HUDEP-2 (cell line): ENCODE measurements at regions not wholly inside any gene's neighbourhood (a gene's known extent, or its start where the extent isn't known, plus 50 kb on each side); places are given as distances from the start of the nearest gene placed in this dataset.

Experiments
- DNase-seq, 76 experiments: peaks; one replicate each; lab custom pipeline; 2025; ENCODE audit not compliant: unreplicated experiment in 76 of 76; lab: John Stamatoyannopoulos, UW

DNA sequence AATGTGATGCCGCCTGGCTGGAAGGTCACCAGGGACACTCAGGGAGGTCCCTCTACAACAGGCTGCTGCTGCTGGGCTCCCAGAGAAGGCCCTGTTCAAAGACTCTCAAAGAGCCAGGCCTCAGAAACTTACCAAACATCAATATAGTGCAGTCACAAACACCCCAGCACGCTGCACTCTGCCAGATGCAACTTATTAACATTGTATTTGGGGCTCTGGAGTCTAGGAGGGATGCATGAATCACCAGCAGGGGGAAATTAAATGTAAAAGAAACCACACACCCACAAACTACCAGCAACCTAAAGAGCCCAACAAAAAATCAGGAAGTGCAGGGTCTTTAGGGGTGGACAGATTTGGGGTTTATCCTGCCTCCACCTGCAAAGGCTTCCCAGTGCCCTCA lies 74.6 kb upstream of the SPATA12 start:
- DNase-seq = no peak

DNA sequence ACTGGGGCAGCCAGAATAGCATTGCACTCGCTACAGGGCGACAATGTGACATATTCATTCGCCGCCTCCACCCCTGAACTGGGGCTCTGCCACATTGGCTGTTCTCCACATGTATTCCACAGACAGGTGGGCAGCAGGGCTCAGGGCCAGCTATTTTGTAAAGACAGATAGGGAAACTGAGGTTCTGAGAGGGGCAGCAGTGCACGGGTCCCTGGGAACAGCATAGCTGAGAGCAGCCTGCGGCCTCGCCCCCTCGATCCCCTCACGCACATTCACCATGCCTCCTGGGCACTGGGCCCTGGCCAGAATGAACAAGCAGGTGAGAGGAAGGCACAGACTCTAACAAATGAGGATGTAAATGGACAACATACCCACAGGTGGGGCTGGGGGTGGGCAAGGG lies 75.0 kb upstream of the SPATA12 start:
- no peak for DNase-seq

DNA sequence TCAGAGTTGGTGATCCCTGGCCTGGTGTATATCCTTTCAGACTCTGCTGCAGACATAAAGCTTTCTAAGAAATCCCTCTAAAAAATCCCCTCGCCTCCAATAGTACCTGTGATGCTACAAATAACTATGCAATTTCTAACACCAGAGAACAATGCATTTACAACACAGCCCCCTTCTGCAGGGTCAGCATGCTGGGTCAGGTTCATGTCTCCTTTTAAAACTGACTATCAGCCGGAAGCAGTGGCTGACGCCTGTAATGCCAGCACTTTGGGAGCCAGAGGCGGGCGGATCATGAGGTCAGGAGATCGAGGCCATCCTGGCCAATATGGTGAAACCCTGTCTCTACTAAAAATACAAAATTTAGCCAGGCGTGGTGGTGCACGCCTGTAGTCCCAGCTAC lies 77.0 kb upstream of the SPATA12 start:
- DNase-seq = no peak

DNA sequence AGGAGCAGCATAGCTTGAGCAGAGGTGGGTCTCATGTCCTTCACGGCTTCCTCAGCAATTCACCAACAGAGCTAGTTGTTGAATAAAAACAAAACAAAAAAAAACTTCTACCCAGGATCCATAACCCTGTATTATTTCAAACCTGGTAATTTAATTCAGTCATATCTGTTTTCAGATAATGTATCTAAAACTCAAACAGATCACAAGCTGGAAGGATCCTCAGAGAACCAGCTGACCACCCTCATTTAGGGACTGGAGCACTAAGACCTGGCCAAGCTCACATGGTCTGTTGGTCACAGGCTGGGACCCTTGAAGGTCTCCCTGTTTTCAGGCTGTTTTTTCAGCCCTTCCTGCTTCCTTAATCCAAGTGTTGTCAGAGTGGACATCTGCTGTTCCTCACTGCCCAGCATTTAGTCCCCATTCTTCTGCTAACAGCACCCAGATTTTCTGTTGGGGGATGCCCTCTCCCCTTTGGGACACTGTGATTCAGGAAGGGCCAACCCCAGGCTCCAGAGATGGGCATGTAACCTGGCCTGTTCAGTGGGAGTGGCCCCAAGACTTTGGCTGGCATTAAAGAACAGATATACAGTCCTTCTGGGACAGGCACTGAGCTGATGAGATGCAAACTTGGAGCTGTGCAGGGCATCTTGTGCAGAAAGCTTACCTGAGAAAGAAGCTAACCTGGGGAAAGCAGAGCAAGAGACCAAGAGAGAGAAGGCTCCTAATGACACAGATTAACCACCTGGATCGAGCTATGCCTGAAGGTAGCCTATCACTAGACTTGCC lies 78.8 kb upstream of the SPATA12 start:
- DNase-seq = no peak

DNA sequence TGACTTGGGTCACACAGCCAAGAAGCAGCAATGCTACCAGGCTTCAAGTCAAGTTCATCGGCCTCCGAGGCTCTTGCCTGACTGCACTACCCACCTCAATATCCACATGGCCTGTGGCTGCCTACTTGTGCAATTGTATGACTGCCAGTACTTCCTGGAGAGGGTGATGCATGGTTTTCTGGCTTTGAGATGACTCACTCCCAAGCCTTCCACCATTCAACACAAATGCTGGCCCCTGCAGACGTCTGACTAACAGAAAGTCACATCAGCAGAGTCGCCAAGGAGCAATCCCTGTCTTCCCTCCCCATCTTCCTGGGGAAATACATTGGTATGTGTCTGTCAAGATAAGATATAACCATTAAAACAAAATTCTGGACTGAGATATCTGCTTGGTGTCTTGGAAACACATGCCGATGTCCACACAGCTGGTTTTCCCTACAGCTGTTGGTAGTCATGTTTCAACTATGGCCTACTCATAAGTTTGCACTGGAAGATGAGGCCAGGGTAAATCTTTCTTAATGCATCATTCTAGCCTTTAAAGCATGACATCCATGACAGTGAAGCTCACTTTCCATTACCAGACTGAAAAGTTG lies 79.6 kb upstream of the SPATA12 start:
- DNase-seq = no peak

DNA sequence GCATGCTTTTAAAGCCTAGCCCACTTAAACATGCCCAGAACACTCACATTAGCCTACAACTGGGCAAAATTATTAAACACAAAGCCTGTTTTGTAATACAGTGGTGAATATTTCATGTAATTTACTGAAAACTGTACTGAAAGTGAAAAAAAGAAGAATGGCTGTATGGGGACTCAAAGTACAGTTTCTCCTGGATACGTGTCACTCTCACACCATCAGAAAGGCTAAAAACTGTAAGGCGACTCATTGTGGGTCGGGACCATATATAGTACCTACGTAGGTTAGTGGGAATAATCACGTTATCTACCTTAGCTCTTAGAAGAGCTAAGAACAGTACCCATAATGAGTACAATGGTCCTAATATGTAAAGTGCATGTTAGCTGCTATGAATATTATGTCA lies 80.2 kb upstream of the SPATA12 start:
- DNase-seq = no peak

DNA sequence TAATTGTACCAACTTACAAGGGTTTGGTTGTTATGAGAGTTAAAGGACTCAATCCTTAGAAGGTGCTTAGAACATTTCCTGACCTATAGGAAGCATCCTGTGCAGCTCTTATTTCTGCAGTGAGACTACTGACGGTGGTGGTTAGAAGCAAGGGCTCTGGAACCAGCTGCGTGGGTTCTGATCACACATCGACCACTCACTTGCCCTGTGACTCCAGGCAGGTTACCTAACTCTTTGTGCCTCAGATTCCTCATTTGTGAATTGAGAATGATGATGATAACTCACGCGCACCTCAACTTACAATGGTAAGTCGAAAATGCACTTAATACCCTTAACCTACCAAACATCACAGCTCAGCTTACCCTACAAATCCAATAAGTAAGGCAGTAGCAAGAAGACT lies 80.7 kb upstream of the SPATA12 start:
- no peak for DNase-seq

DNA sequence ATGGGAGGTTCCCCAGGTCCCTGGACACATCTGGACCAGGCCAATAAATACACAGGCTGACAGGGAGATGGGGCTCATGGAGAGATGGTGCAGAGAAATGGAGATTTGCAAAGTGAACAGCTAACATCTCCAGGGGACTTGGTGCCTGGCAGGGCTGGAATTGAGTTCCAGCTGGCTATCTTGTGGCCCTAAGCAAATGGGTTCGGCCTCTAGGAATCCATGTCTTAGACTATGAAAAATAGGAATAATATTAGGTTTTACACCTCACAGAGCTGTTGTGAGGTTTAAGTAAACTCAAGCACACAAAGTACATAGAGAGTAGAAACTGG lies 82.9 kb upstream of the SPATA12 start:
- no peak for DNase-seq

DNA sequence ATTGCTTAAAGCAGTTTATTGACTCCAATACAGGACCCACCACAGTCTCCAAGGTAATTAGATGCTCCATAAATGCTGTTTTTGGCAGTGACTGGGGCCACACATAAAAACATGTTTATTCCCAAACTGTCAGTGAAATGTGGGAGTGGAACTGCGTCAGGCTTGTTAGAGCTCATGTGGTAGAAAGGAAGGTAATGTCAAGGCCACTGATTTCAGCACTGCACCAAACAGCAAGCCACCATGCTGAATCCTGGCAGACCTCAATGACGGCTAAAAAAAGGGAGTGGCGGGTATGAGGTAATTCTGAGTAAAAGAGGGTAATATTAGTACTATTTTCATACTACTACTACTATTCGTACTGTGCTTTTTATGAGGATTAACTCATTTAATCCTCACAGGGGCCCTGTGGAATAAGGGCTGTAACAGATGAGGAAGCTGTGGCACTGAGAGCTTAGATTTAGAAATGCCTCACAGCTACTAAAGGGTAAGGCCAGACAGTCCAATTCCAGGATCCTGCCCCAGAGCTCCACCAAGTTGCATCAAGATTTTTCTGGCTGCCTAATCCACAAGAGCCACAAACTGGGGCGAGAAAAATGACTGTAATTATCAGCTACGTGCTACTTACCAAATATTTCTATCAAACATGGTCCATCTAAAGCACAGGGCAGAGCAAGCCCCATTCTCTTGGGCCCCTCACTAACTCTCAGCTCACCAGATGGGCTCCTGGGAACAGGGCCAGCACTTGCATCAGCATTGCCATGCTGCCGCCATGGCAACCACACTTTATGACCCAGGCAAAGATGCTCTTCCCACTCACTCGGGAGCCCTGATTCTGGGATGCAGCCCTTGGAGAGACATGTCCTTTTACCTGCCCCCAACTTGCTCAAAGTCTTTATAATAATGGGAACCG lies 83.6 kb upstream of the SPATA12 start:
- no peak for DNase-seq

DNA sequence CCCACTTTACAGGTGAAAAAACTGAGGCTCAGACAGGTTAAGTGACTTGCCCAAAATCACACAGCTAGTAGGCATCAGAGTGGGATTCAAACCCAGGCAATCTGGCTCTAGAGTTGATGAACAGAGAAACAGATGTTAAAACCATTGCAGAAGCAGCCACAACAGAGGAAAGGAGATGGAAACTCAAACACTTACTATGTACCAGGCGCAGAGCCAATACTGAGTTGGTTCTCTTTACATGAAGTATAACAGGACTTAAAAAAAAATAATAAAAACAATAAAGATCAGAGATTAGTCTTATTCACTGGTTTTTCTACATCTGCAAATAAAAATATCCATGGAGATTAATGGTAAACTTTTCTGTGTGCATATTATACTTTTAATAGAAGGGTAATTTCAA lies 84.9 kb upstream of the SPATA12 start:
- DNase-seq = no peak

DNA sequence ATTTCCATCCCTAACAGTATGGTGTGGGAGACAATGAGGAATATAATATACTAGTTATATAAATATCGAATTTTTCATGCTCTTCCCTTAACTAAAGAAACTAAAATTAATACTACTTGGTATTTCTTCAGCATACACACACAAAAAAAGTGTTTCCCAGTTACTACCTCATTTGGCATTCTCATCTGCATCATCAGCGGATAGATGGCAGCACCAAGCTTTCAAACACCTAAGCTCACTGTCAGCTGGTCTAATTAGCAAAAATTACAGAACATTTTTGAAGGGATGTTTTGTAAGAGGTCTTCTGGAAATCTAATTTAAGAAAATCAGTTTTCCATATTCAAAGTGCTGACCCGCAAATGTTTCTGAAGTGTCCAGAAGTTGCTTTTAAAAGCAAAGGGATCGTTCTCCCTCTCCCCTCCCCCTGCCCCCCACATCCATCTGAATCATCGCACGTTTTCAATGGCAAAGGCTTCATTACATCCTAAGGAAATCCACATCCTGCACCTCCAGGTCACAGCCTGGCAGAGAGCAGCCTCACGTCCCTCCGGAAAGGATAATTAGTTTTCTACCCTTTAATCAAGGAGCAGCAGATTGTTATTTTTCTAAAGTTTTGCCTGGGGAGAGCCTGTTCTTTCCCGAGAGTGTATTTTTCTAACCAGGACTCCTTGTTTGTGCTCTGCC lies 86.1 kb upstream of the SPATA12 start:
- no peak for DNase-seq

DNA sequence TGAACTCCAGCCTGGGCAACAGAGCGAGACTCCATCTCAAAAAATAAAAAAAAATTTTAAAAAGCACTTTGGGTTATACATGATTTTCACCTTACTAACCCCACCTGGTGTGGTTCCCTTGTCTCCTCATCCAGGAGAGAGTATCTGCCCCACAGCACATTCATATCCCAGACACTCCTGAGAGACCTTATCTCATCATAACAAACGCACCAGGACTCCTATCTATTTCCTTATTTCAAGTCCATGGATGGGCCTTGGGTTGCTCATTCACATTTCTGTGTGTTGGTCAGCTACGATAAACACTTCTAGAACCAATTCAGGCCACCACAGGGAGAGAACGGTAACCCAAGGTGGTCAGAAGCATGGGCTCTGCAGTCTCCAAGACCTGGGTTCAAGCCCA lies 88.6 kb upstream of the SPATA12 start:
- DNase-seq = no peak

DNA sequence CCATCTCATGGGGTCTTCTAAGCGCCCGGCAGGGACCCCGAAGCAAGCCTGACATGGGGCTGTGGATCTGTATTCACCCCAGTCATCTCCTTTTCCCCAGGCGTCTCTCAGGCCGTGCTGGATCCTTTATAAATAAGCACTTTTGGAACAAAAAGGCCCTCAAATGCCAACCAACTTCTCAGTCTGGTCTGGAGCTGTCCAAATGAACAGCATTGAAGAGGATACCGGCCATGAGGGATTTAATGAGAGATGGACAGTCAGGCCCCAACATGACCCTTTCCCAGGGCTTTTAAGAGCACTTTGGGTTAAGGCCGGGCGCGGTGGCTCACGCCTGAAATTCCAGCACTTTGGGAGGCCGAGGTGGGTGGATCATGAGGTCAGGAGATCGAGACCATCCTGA lies 89.2 kb upstream of the SPATA12 start:
- DNase-seq = no peak

DNA sequence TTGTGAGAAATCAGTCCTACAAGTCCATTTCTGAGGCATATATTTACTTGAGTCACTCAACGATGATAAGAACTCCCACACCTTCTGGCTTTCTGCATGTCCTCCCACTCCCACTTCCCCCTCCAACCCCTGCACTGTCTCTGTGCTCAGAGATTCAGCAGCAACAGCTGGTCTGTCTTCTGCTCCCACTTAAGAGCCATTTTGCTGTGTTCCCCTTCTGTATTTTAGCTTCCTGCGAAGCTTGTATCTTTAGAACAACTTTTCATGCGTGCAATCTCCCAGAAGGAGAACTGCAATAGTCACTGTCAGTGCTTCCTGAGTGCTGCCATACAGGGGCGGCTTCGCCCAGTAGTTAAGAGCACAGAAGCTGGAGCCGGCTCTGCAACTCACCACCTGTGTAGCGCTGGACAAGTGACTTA lies 90.0 kb upstream of the SPATA12 start:
- no peak for DNase-seq

DNA sequence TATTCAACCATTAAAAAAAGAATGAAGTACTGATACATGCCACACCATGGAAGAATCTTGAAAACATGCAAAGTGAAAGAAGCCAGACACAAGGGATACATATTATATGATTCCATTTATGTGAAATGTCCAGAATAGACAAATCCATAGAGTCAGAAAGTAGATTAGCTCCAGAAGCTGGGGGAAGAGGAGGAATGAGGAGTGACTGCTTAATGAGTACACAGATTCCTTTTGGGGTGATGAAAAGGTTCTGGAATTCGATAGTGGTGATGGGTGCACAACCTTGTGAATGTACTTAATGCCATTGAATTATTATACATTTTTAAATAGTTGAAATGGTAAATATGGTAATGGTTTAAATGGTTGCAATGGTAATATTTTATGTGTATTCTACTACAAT lies 90.6 kb upstream of the SPATA12 start:
- DNase-seq = no peak

DNA sequence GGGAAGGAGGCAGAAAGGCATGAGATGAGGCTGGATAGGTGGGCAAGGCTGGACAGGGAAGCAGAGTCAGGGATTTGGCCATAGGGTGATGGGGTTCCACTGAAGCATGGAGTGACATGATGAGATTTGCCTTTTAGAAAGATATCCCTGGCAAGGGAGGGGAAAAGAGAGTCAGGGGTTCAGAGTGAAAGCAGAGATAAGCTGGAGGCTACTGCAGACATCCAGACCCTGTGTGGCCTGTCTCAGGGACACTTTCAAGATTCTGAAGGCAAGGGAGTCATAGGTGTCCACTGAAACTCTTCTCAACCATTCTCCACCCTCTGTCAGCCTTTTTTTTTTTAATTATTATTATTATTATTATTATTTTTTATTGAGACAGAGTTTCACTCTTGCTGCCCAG lies 94.0 kb upstream of the SPATA12 start:
- no peak for DNase-seq

DNA sequence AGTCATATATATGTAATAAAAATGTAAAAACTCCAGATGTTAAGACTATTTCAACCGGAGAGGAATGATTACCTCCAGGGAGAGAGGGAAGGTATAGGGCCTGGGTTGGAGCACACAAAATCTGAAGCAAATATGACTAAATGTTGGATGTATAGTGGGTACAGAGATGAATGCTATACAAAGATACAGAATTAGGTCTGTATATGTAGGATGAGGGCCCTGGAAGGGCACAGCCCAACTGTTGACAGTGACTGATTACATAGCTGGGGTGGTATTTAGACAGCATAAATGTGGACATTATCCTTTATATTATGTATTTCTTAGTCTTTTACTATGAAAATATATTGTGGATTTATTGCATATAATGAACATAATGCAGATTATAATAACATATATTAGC lies 94.4 kb upstream of the SPATA12 start:
- no peak for DNase-seq

DNA sequence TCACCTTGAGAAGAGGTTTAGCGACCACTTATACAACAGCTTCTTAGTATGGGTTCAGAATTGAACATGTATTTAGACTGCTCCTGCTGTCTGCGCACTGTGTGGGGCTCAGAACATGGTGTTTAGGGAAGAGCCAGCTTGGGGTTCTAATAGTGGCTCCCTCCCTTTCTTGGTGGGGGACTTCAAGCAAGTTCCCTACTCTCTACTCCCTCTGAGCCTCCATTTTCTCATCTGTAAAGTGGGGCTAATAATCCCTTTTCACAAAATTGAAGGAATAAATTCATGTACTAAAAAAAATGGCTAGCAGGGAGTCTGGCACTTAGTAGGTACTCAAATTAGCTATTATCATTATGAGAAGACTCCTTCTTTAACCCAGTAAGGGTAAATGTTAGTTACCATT lies 97.5 kb upstream of the SPATA12 start:
- no peak for DNase-seq

DNA sequence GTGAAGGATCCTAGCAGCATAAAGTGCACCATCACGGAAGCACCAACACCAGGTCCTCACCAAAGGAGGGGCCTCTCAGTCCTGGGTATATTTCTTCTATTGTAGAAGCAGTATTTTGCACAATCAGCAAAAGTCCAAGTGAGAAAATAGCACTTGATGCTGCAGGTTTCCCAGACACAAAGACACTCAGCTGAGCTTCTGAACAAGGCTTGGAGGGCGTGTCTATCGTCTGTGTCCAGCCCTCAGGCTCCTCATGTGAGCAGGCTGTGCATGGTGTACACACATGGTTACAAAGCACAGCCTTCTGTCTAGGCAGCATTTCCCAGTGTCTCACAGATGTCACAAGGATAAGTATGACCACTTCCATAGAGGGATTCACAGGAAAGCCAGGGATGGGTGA lies 98.3 kb upstream of the SPATA12 start:
- DNase-seq = no peak

DNA sequence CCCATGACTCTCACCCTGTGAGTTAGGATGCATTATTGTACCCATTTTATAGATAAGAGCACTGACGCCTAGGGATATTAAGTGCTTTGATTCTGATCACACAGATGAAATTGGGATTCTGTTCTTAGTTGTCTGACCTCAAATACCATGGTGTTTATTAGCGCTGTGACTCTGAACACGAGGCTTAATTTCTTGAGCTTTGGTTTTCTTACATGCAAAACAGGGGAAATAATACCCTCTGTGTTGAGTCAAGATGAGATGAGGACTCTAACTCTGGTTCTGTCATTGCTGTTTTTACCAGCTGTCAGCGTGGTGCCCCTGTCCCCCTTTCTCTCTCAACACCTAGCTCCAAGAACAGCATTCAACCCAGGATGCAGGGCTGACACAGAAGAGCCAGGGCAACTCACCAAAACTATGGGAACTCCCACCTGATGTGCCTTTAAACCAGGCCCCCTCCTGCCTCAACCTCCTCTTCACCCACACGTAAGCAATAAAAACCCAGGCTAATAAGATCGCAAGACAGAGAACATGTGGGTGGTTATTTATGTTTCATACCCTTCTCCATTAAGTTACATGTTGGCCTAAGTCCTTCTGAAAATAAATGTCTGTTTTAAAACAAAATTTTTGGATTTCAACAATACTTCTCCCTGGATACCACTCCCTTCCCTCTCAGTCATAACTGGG lies 100.1 kb upstream of the SPATA12 start:
- no peak for DNase-seq

DNA sequence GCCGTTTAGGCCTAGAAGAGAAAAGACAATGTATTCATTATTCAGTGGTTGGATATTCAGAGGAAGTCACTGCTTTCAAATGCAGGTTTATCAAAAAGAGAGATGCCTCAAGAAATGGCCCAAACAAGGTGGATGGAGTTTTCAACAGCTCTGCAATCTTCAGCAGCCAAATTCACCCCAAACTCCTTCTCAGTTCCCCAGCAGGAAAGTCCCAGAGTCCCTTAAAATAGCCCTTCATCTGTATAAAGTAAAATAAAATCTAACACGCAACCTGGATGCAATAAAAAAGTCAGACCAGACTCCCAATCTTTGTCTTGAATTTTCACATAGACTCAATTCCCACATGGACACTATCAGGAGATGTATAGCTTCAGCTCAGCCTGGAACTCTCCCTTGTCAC lies 101.6 kb upstream of the SPATA12 start:
- DNase-seq = no peak
